Non-pigmented ciliary epithelial cell (primary cell): ENCODE measurements at regions not wholly inside any gene's neighbourhood (a gene's known extent, or its start where the extent isn't known, plus 50 kb on each side); places are given as distances from the start of the nearest gene placed in this dataset.
A peak's percentile ranks its signal among the peaks of the same experiment; 100 is the strongest.

Experiments
- DNase-seq: peaks from one replicate; pipeline ENCODE4 v3.0.0-alpha.2; 2010; ENCODE audit warnings: low read depth

GRCh38 chr7:81648716-81649115 lies 121.1 kb downstream of the HGF start:
- DNase-seq: no peak

DNA sequence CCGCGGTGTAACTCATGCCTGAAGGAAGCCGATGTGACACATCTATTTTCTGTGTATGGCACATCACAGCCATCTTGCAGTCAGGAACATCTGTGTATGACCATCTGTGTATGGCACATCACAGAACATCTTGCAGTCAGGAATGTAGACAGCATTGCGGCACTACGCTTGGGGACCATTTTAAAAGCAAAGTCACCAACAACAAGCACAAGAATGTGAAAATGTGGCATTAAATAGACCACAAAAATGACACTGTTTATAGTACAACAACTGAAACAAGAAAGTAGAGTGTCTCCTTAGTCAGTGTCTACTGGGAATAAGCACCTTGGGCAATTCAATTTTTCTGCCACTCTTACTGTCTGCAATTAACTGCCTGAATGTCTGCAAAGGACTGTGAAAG lies 124.4 kb downstream of the HGF start:
- DNase-seq: no peak

- no peak for DNase-seq
Measured at GRCh38 chr7:81641873-81642272, 128.0 kb downstream of the HGF start.

DNA sequence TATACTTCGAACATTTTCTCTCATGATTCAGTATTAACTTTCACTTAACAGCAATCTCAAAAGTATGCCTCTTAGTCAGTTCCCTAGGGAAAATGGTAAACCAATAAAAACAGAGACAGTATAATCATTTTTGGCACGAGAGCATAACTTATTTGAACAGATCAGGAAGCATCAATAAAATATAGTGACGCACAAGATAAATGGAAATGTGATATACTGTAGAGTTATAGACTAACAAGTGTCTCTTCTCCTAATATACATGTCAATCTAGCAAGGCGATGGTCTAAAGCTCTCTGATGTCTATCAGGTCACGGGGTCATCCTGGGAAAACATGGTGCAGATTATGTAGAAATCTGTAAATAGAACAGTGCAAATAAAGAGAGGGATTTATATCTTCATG lies 131.6 kb downstream of the HGF start:
- DNase-seq: no peak

DNA sequence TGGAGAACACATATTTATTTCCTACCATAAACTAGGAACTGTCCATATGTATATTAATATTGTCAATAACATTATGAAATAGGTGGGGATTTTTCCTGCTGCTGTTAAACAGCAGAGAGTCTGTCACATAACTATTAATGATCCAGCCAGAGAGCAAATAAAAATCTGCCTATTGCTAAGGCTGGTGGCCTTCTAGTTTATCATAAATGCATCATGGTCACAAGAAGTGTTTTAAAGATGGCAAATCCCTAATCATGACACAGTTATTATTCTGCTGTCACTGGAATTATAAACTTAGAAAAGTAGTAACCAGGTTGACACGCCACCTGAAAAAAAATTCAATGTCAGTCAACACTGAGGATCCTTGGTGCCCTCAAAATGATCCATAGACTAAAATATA lies 132.3 kb downstream of the HGF start:
- DNase-seq: no peak

DNA sequence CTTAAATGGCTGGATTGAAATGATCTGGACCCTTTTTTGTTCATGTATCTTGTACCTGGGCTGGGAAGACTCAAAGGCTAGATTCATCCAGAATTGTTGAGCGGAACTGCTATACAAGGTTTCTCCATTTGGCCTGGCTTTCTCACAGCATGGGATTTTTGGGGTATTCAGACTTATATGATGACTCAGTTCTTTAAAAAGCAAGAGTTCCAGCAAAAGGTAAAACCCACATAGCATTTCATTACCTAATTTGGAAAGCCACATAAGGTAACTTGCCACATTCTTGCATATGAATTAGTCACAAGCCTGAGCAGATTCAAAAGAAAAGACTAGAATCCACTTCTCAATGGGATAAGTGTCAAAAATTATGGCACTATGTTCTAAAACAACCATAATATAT lies 137.4 kb downstream of the HGF start:
- no peak for DNase-seq

DNA sequence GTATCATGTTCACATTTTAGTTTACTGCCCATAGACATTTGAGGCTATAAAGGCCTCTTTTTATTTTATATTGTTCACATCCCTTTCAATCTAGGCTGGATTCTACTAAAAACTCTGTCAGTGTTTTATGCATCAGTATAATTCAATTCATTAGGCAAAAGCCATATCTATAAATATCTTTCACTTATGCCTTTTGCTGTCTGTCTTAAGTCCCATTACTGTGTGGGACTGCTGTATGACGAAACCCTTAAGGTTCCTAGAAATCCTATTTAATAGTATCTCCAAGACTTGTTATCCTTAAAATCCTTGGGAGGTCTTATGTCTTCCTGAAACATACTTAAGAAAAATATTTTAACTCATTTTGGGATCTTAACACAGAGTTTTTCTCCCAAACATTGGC lies 139.2 kb downstream of the HGF start:
- DNase-seq: no peak

DNA sequence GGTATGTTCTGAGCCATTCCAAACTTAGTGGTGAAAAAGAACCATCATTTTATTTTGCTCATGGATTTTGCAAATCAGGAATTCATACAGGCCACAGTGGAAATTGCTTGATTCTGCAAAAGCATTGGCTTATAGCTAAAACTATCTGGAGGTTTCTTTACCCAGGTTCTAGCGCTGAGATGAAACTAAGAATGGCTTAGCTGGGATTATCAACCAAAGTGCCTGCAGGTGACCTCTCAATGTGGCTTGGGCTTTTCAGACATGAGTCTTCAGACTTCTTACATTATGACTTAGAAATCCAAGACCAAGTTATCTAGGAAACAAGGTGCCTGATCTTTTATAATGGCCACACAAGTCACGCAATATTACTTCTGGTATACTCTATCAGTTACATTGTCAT lies 140.1 kb downstream of the HGF start:
- no peak for DNase-seq

DNA sequence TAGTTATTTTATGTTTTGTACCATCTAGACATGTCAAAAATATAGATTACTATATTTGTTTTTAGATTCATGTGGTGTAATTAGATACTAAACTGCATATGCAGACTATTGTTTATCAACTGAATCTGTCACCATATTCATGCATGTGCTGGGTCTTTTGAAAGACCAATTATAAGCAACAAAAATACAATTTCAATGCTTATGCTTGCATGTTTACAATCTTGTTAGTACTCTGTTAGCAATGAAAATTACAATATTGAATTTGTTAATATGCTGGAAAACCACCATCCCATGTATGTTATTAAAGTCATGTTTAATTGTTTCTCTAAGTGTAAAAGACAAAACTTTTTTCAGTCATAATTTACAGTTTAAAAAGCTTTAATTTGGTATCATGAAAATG lies 140.9 kb downstream of the HGF start:
- no peak for DNase-seq

- peak; percentile 74 for DNase-seq
Measured at GRCh38 chr7:81627536-81628287, 142.1 kb downstream of the HGF start.

DNA sequence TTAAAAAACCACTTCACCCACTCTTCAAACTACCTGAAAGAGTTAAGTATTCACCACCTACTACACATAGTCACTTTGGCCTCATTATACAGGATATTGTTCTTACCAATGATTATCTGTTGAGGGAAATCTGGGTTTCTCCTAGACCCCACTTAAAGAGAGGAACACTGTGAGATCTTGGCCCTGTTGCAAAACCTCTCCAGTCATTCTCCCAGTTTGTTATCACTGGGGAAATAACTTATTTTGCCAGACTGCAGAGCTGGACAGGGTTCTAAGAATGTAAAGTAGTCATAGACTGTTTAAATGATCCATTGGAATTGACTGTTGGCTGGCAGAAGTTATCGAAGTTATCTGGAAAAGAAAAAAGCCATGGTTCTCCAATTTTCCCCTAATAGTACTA lies 143.8 kb downstream of the HGF start:
- no peak for DNase-seq

GRCh38 chr7:81624650-81625631 lies 144.9 kb downstream of the HGF start:
- no peak for DNase-seq

DNA sequence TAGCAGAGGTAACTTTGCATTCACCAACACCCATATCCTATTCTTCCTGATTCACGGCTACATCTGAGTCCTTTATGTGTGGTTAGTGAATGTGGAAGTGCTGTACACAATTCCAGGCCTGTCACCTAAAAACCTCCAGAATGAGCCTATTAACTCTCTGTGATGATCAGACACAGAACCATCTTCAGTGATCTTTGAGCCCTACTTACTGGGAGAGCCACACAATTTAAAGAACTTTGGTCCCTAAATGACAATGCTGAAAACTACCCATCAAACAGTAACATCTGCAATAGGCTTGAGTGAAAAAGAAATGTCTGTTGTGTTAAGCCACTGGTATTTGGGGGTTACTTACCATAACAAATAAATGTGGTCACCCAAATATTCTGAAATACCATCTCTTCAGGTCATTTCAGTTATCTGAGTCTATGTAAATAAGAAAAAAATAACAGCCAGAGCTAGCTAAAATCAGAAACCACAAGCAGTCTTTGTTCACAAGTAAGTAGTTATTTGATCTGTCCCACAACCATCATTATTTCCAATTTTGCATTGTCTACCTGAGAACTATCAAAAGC lies 145.7 kb downstream of the HGF start:
- no peak for DNase-seq

DNA sequence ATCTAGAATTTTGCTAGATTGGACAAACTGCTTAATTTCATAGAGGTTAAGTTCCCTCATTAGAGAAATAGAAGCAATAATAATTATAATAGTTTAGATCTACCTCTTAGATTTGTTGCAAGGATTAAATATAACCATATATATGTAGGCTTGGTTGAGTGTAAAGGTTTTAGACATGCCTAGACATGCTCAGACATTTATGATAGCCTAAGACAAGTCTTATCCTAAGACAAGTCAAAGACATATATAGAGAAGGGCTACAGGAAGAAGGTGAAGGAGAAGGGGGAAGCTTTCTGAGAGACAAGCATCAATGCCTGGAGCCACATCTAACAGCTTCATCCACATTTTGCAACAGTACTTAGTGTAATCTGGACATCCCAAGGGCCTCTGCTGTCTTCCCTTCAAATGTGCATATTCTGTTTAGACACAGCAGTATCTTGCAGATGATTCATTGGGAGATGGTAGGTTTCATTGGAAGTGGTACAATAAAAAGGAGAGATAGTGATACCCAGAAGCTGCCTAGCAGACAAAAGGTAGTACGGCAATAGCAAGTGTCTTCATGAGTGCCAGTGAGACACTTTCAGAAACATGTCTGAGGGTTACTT lies 146.5 kb downstream of the HGF start:
- no peak for DNase-seq

- no peak for DNase-seq
Measured at GRCh38 chr7:81621893-81622292, 148.0 kb downstream of the HGF start.

GRCh38 chr7:81618396-81619014 lies 151.3 kb downstream of the HGF start:
- peak; percentile 90 for DNase-seq

DNA sequence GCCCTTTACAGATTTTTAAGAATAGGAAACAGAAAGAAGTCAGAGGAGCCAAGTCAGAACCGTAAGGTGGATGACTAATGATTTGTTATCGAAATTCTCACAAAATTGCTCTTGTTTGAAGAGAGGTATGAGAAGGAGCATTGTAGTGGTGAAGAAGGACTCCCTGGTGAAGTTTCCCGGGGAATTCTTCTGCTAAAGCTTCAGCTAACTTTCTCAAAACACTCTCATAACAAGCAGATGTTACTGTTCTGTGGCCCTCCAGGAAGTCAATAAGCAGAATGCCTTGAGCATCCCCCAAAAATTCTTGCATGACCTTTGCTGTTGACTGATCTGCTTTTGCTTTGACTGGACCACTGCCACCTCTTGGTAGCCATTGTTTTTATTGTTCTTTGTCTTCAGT lies 152.9 kb downstream of the HGF start:
- no peak for DNase-seq

- no peak for DNase-seq
Measured at GRCh38 chr7:81611805-81612204, 158.0 kb downstream of the HGF start.

GRCh38 chr7:81611040-81611439 lies 158.8 kb downstream of the HGF start:
- no peak for DNase-seq

DNA sequence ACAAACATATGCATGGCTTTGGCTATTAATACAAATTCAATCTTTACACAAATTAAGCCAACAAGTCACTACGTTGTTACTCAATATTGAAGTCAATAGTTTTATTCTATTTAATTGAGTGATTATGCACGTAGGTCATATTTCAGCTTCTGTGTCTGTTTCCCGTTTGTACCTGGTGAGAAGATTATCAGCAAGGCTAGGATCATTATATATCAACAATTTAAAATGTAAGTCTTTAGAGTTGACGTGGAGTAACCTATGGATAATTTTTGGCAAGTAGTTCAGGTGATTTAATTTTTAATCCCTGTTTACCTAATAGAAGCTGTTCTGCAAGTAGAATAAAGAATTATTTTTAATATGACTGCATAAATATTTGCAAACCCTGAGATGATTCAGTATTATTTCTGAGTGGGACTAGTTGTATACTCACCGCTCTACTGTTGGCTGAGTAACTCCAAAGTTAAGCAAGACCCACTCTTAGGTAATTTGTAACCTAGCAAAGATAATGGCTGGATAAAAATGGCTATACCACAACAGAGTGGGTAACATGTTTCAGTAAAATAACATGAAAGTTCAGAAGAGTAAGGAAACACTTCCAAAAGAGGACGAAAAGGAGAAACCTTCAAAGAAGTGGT lies 161.0 kb downstream of the HGF start:
- no peak for DNase-seq

GRCh38 chr7:81607987-81608386 lies 161.9 kb downstream of the HGF start:
- no peak for DNase-seq
